Middle frontal gyrus (tissue), 1 donor: ENCODE measurements at regions not wholly inside any gene's neighbourhood (a gene's known extent, or its start where the extent isn't known, plus 50 kb on each side); places are given as distances from the start of the nearest gene placed in this dataset.

Experiments
- DNase-seq: peaks from one replicate; pipeline ENCODE4 v3.0.0-alpha.2; 2015; ENCODE audit warnings: low spot score; ENCODE audit errors: extremely low spot score

GRCh38 chr11:92827132-92827531, 142.3 kb upstream of the MTNR1B start:
- DNase-seq: no peak

- no peak for DNase-seq
These were observed 140.9 kb upstream of the MTNR1B start for GRCh38 chr11:92828556-92828955.

GRCh38 chr11:92829121-92829520, 140.3 kb upstream of the MTNR1B start:
- no peak for DNase-seq

GRCh38 chr11:92829671-92830070, 139.8 kb upstream of the MTNR1B start:
- DNase-seq: no peak

- no peak for DNase-seq
These were observed 138.9 kb upstream of the MTNR1B start for GRCh38 chr11:92830377-92831155.

- no peak for DNase-seq
These were observed 135.0 kb upstream of the MTNR1B start for GRCh38 chr11:92834296-92835020.

- no peak for DNase-seq
These were observed 131.9 kb upstream of the MTNR1B start for GRCh38 chr11:92837595-92837994.

- DNase-seq: no peak
These were observed 130.6 kb upstream of the MTNR1B start for GRCh38 chr11:92838759-92839310.

- DNase-seq: no peak
These were observed 130.0 kb upstream of the MTNR1B start for GRCh38 chr11:92839450-92839849.

- no peak for DNase-seq
These were observed 127.7 kb upstream of the MTNR1B start for GRCh38 chr11:92841719-92842118.

- DNase-seq: no peak
These were observed 126.0 kb upstream of the MTNR1B start for GRCh38 chr11:92843455-92843854.

GRCh38 chr11:92844197-92844596, 125.3 kb upstream of the MTNR1B start:
- no peak for DNase-seq

- no peak for DNase-seq
These were observed 124.1 kb upstream of the MTNR1B start for GRCh38 chr11:92845390-92845789.

GRCh38 chr11:92845805-92846204, 123.6 kb upstream of the MTNR1B start:
- no peak for DNase-seq

- no peak for DNase-seq
These were observed 122.8 kb upstream of the MTNR1B start for GRCh38 chr11:92846491-92847125.

GRCh38 chr11:92848578-92848977, 120.9 kb upstream of the MTNR1B start:
- DNase-seq: no peak

GRCh38 chr11:92850296-92850826, 119.1 kb upstream of the MTNR1B start:
- DNase-seq: no peak

GRCh38 chr11:92852229-92852628, 117.2 kb upstream of the MTNR1B start:
- no peak for DNase-seq

- no peak for DNase-seq
These were observed 116.5 kb upstream of the MTNR1B start for GRCh38 chr11:92852946-92853345.

- no peak for DNase-seq
These were observed 115.3 kb upstream of the MTNR1B start for GRCh38 chr11:92854162-92854561.

- DNase-seq: no peak
These were observed 114.5 kb upstream of the MTNR1B start for GRCh38 chr11:92854952-92855351.
